Fibroblast of lung (primary cell): ENCODE measurements at regions not wholly inside any gene's neighbourhood (a gene's known extent, or its start where the extent isn't known, plus 50 kb on each side); places are given as distances from the start of the nearest gene placed in this dataset.
"Not testable (repeated sequence)": the region's sequence is repeated elsewhere in the genome, so short reads cannot be mapped to it uniquely, and the experiment has no call there.

Experiments used
- DNase-seq, 2 donors: peaks; one replicate each; pipeline versions ENCODE4 v3.0.0 to v3.0.0-alpha.2; 2010; ENCODE audit warnings: low read depth in 2 of 2
- H2AFZ ChIP-seq: 2 replicates; pipeline ENCODE4 v1.5.1; 2012; ENCODE audit warnings: low read length, control low read depth, inconsistent platforms
- H3K27ac ChIP-seq: 2 replicates; pipeline ENCODE4 v1.5.1; 2011; ENCODE audit warnings: low read length, control low read depth; ENCODE audit not compliant: insufficient read depth
- H3K27me3 ChIP-seq: 2 replicates; pipeline ENCODE4 v1.5.1; 2011; ENCODE audit warnings: mild to moderate bottlenecking, low read length; ENCODE audit not compliant: control insufficient read depth, insufficient read depth
- H3K36me3 ChIP-seq: 2 replicates; pipeline ENCODE4 v1.5.1; 2011; ENCODE audit warnings: low read length; ENCODE audit not compliant: control insufficient read depth, insufficient read depth
- H3K4me1 ChIP-seq: 2 replicates; pipeline ENCODE4 v1.5.1; 2011; ENCODE audit warnings: low read length; ENCODE audit not compliant: control insufficient read depth, insufficient read depth; ENCODE audit errors: extremely low read depth
- H3K4me2 ChIP-seq: 2 replicates; pipeline ENCODE4 v1.5.1; 2011; ENCODE audit warnings: low read length, control low read depth; ENCODE audit not compliant: insufficient read depth; ENCODE audit errors: extremely low read depth
- H3K4me3 ChIP-seq, 4 experiments: fragments of 200-600 bp in 1 of 4; sonication (generic) in 1 of 4; replicated peaks in 1 of 4; 2 replicates each; pipeline ENCODE4 v1.5.1; 2011 to 2016; ENCODE audit warnings: low read length in 4 of 4, low read depth in 3 of 4, mild to moderate bottlenecking in 3 of 4, control low read depth in 2 of 4, inconsistent platforms in 1 of 4, mixed read lengths in 1 of 4; ENCODE audit not compliant: insufficient read depth in 1 of 4; ENCODE audit errors: control extremely low read depth in 1 of 4
- H3K79me2 ChIP-seq: 2 replicates; pipeline ENCODE4 v1.5.1; 2012; ENCODE audit warnings: mild to moderate bottlenecking, low read length, inconsistent platforms; ENCODE audit not compliant: control insufficient read depth, insufficient read depth
- H3K9ac ChIP-seq: 2 replicates; pipeline ENCODE4 v1.5.1; 2011; ENCODE audit warnings: mild to moderate bottlenecking, low read length, control low read depth; ENCODE audit not compliant: insufficient read depth
- H3K9me3 ChIP-seq: 2 replicates; pipeline ENCODE4 v1.5.1; 2012; ENCODE audit warnings: low read depth, low read length; ENCODE audit not compliant: control insufficient read depth, insufficient read depth
- H4K20me1 ChIP-seq: 2 replicates; pipeline ENCODE4 v1.5.1; 2011; ENCODE audit warnings: low read length; ENCODE audit not compliant: control insufficient read depth, insufficient read depth; ENCODE audit errors: extremely low read depth

DNA sequence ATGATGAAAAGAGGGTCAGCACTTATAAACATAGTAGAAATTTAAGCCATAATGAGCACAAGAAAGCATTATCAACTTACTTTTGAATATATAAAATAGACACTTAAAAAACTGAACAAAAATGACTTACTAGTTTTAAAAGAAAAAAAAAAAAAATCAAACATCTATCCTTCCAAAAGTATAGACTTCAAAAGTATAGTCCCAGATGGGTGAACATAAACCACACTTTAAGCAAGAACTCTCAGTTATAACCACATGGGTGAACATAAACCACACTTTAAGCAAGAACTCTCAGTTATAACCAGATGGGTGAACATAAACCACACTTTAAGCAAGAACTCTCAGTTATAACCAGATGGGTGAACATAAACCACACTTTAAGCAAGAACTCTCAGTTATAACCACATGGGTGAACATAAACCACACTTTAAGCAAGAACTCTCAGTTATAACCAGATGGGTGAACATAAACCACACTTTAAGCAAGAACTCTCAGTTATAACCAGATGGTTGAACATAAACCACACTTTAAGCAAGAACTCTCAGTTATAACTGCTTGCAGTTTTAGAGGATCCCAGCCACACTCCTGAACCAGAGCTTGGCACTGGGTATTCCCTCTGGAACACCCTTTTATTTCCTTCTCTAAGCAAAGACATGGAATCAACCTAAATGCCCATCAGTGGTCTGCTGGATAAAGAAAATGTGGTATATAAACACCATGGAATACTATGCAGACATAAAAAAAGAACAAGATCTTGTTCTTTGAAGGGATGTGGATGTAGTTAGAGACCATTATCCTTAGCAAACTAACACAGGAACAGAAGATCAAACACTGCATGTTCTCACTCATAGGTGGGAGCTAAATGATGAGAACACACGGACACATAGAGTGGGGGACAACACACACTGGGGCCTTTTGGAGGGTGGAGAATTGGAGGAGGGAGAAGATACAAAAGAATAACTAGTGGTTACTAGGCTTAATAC is 82.6 kb upstream of the AGAP9 start:
- H3K4me3 ChIP-seq, H3K9ac ChIP-seq, H3K36me3 ChIP-seq, H3K79me2 ChIP-seq, H4K20me1 ChIP-seq, H3K27ac ChIP-seq, H3K27me3 ChIP-seq, H3K4me1 ChIP-seq, H3K4me2 ChIP-seq, H2AFZ ChIP-seq, H3K9me3 ChIP-seq, DNase-seq: not testable (repeated sequence)

DNA sequence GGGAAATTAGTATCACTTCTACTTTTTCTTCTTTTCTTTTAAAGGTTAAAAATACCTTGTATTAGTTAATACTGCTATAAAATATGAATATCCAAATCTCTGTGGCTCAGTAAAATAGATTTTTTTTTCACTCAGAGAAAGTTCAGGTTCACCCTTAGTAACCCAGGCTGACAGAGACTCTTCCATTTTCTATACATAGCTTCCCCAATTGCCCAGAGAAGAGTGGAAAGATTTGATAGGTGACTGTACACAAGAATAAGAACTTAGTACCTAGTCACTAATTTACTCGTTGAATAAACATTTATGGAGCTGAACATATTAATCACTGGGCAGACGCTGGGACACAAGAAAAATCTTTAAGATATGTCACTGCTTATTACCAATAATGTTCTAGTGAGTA is 77.2 kb upstream of the AGAP9 start:
- not testable (repeated sequence) for H3K4me3 ChIP-seq, H4K20me1 ChIP-seq, H2AFZ ChIP-seq, H3K79me2 ChIP-seq, H3K9me3 ChIP-seq, H3K27me3 ChIP-seq, DNase-seq, H3K9ac ChIP-seq, H3K4me1 ChIP-seq, H3K27ac ChIP-seq, H3K36me3 ChIP-seq, H3K4me2 ChIP-seq

DNA sequence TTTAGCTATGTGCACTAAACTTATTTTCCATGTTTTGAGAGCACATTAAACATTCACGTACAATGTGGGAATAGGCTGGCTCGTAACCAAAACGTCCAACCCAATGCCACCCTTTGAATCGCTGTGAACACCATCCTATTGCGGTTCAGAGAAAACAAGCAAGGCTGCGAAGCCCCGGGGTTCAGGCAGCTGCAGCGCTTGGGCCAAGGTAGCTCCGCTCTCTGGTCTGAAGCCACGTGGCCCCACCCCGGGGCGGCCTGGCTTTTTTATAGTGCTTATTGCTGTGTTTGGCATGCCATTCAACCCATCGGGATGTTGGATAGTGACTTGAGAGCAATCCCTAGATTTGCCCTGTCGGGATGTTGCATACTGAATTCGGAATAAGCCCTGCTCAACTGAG is 76.7 kb upstream of the AGAP9 start:
- not testable (repeated sequence) for H4K20me1 ChIP-seq, H3K4me1 ChIP-seq, H3K79me2 ChIP-seq, H3K9me3 ChIP-seq, DNase-seq, H3K27me3 ChIP-seq, H3K27ac ChIP-seq, H3K9ac ChIP-seq, H2AFZ ChIP-seq, H3K36me3 ChIP-seq, H3K4me3 ChIP-seq, H3K4me2 ChIP-seq

- not testable (repeated sequence) for H3K27me3 ChIP-seq, H4K20me1 ChIP-seq, H3K4me2 ChIP-seq, H3K27ac ChIP-seq, H2AFZ ChIP-seq, DNase-seq, H3K4me1 ChIP-seq, H3K79me2 ChIP-seq, H3K9me3 ChIP-seq, H3K9ac ChIP-seq, H3K4me3 ChIP-seq, H3K36me3 ChIP-seq
These were observed 76.2 kb upstream of the AGAP9 start for GRCh38 chr10:47599657-47600056.

GRCh38 chr10:47593805-47594204 is 70.4 kb upstream of the AGAP9 start:
- DNase-seq = not testable (repeated sequence)

DNA sequence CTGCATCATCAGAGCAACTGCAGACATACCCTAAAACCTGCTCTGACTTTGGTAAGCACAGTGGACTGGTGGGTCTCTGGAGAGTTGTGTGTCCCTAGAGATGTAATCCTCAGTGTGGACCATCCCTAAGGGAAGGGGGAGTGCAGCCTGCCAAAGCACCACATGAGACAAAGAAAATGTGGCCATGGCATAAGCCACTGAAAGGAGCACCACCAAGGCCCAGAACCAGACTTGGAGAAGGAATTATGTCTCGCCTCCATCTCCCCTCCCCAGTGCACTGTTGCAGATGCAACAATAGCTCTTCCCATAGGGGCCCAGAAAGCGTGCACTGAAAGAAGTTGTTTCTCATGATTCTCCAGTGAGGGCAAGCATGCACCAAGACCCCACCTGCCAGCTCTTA is 69.7 kb upstream of the AGAP9 start:
- not testable (repeated sequence) for H3K4me2 ChIP-seq, H3K4me3 ChIP-seq, H3K9ac ChIP-seq, H2AFZ ChIP-seq, H3K4me1 ChIP-seq, DNase-seq, H3K27ac ChIP-seq, H3K9me3 ChIP-seq, H3K79me2 ChIP-seq, H3K36me3 ChIP-seq, H4K20me1 ChIP-seq, H3K27me3 ChIP-seq

More at GRCh38 chr10:47593805-47594204, 70.4 kb upstream of the AGAP9 start:
- H3K4me1 ChIP-seq, H4K20me1 ChIP-seq, H3K36me3 ChIP-seq, H3K79me2 ChIP-seq, H3K27me3 ChIP-seq, H3K4me3 ChIP-seq, H3K27ac ChIP-seq, H2AFZ ChIP-seq, H3K9ac ChIP-seq, H3K4me2 ChIP-seq, H3K9me3 ChIP-seq: not testable (repeated sequence)

- not testable (repeated sequence) for H3K36me3 ChIP-seq, H3K79me2 ChIP-seq, H3K4me2 ChIP-seq, H3K27ac ChIP-seq, H3K4me3 ChIP-seq, H2AFZ ChIP-seq, H3K9me3 ChIP-seq, H3K27me3 ChIP-seq, DNase-seq, H3K4me1 ChIP-seq, H3K9ac ChIP-seq, H4K20me1 ChIP-seq
These were observed 67.5 kb upstream of the AGAP9 start for GRCh38 chr10:47590956-47591355.
